ENCODE measurements at regions not wholly inside any gene's neighbourhood (a gene's known extent, or its start where the extent isn't known, plus 50 kb on each side); places are given as distances from the start of the nearest gene placed in this dataset.

- Histone ChIP-seq H3K27me3 (ENCODE audit: control insufficient read depth in 2 of 2, insufficient read depth in 2 of 2, low read length in 2 of 2) (no peaks in the 10 kb centered on the region), H3K9me3 (replicated peaks; ENCODE audit: control insufficient read depth, insufficient read depth, low read length) (peaks cover 2% of the 10 kb centered on the region), H3K4me1 (ENCODE audit: control insufficient read depth, extremely low read depth, insufficient read depth, low read length) (no peaks in the 10 kb centered on the region), H3K27ac (ENCODE audit: insufficient read depth, low read depth, low read length) (no peak overlapping the region), H3K36me3 (ENCODE audit: control insufficient read depth in 2 of 2, extremely low read depth in 1 of 2, insufficient read depth in 2 of 2, low read length in 2 of 2) (no peaks in the 10 kb centered on the region), H3K79me2 (ENCODE audit: control insufficient read depth, insufficient read depth, low read length) (no peaks in the 10 kb centered on the region), H2AFZ (ENCODE audit: low read depth, low read length) (no peak overlapping the region), H3K4me2 (ENCODE audit: insufficient read depth, low read length) (no peak overlapping the region), H3K9ac (replicated peaks; ENCODE audit: extremely low read depth, insufficient read depth, low read length) (no peak overlapping the region), H3K9me1 (replicated peaks; ENCODE audit: control insufficient read depth, extremely low read depth, insufficient read depth, low read length) (no peaks in the 10 kb centered on the region), H4K20me1 (replicated peaks; ENCODE audit: control insufficient read depth, extremely low read depth, insufficient read depth, low read length) (no peaks in the 10 kb centered on the region), H3K4me3 (replicated peaks in 1 of 3; ENCODE audit: insufficient read depth in 1 of 3, low read depth in 1 of 3, low read length in 3 of 3) (no peak overlapping the region)
- intact Hi-C loops (cut with micrococcal nuclease) = no loop called here
- ChIA-PET CTCF (no interaction called here), POLR2A (no interaction called here)
- dilution Hi-C loops (cut with MboI; ENCODE audit: extremely low pct_ligation_motif_present, low sequenced_read_pairs) = no loop called here
- no peak for TF ChIP-seq CTCF (IDR thresholded peaks at IDR 0.05; ENCODE audit: extremely low read depth in 1 of 2, insufficient read depth in 1 of 2, low read depth in 1 of 2, low read length in 2 of 2)
- TF ChIP-seq, protein P1, sequence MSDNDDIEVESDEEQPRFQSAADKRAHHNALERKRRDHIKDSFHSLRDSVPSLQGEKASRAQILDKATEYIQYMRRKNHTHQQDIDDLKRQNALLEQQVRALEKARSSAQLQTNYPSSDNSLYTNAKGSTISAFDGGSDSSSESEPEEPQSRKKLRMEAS (IDR thresholded peaks at IDR 0.05; ENCODE audit: insufficient read depth, insufficient read length) = no peak
- TF ChIP-seq POLR2A (IDR thresholded peaks at IDR 0.05; ENCODE audit: low read depth, low read length) = no peak
- TF ChIP-seq JUN (IDR thresholded peaks at IDR 0.05; ENCODE audit: borderline replicate concordance, insufficient read depth, insufficient read length, low read depth) = no peak
- TF ChIP-seq EZH2 (IDR thresholded peaks at IDR 0.05; ENCODE audit: borderline replicate concordance, low read depth, low read length, severe bottlenecking) = no peak
- TF ChIP-seq MYC (IDR thresholded peaks at IDR 0.05; ENCODE audit: low read depth, low read length) = no peak
- TF ChIP-seq POLR2AphosphoS5 (IDR thresholded peaks at IDR 0.05; ENCODE audit: insufficient read depth, low read depth, low read length) = no peak
- no peak for TF ChIP-seq FOS (IDR thresholded peaks at IDR 0.05; ENCODE audit: borderline replicate concordance, insufficient read depth, low read length)
- no peak for TF ChIP-seq GATA2 (IDR thresholded peaks at IDR 0.05; ENCODE audit: insufficient read depth, insufficient read length, low read depth, low read length)
- FAIRE-seq = no peak
- no peak for DNase-seq (ENCODE audit: low read depth, low spot score)
- no TSS peak for BruUV-seq (replicated peaks)
Measured at GRCh38 chr11:92152245-92152644, 72.4 kb upstream of the FAT3 start.

All from endothelial cell of umbilical vein (primary cell).